HEK293T (cell line): ENCODE measurements at regions not wholly inside any gene's neighbourhood (a gene's known extent, or its start where the extent isn't known, plus 50 kb on each side); places are given as distances from the start of the nearest gene placed in this dataset.

Source experiments
- ARNT ChIP-seq: fragments of 450-650 bp; IDR thresholded peaks from 2 replicates; pipeline ENCODE4 v1.6.1; 2017; ENCODE audit warnings: mild to moderate bottlenecking
- BHLHE40 ChIP-seq: fragments of 450-650 bp; IDR thresholded peaks from 2 replicates; pipeline ENCODE4 v1.6.1; 2016; ENCODE audit warnings: mild to moderate bottlenecking, moderate library complexity, borderline replicate concordance
- ELF4 ChIP-seq: fragments of 450-650 bp; IDR thresholded peaks from 2 replicates; pipeline ENCODE4 v1.6.1; 2017; ENCODE audit warnings: antibody characterized with exemption
- FOXA1 ChIP-seq: fragments of 450-650 bp; IDR thresholded peaks from 2 replicates; pipeline ENCODE4 v1.6.1; 2016; ENCODE audit warnings: mild to moderate bottlenecking
- FOXK2 ChIP-seq: fragments of 450-650 bp; IDR thresholded peaks from 2 replicates; pipeline ENCODE4 v1.6.1; 2016; ENCODE audit warnings: mild to moderate bottlenecking
- FOXM1 ChIP-seq: fragments of 450-650 bp; IDR thresholded peaks from 2 replicates; pipeline ENCODE4 v1.6.1; 2017; ENCODE audit warnings: mild to moderate bottlenecking, borderline replicate concordance
- HDGF ChIP-seq: fragments of 450-650 bp; IDR thresholded peaks from 2 replicates; pipeline ENCODE4 v1.6.1; 2017; ENCODE audit warnings: antibody characterized with exemption, borderline replicate concordance
- L3MBTL2 ChIP-seq: fragments of 450-650 bp; conservative IDR thresholded peaks from 2 replicates; pipeline ENCODE4 v1.6.1; 2016; ENCODE audit warnings: mild to moderate bottlenecking
- NFRKB ChIP-seq: fragments of 450-650 bp; IDR thresholded peaks from 2 replicates; pipeline ENCODE4 v1.6.1; 2016; ENCODE audit warnings: mild to moderate bottlenecking, moderate library complexity
- PKNOX1 ChIP-seq: fragments of 450-650 bp; IDR thresholded peaks from 2 replicates; pipeline ENCODE4 v1.6.1; 2016
- SP1 ChIP-seq: fragments of 450-650 bp; IDR thresholded peaks from 2 replicates; pipeline ENCODE4 v1.6.1; 2017
- SUZ12 ChIP-seq: fragments of 450-650 bp; IDR thresholded peaks from 2 replicates; pipeline ENCODE4 v1.6.1; 2016; ENCODE audit warnings: mild to moderate bottlenecking
- TARDBP ChIP-seq: fragments of 450-650 bp; IDR thresholded peaks from 2 replicates; pipeline ENCODE4 v1.6.1; 2016
- ZNF384 ChIP-seq: fragments of 450-650 bp; IDR thresholded peaks from 2 replicates; pipeline ENCODE4 v1.6.1; 2016

- TF ChIP-seq ELF4 (no peak), ARNT (no peak), FOXM1 (no peak), NFRKB (no peak), FOXK2 (no peak), SP1 (no peak), L3MBTL2 (no peak), PKNOX1 (no peak), TARDBP (no peak), HDGF (no peak), BHLHE40 (no peak), SUZ12 (no peak), ZNF384 (no peak), FOXA1 (no peak)
Observed at GRCh38 chr5:30523061-30523460, 670.4 kb upstream of the CDH6 start.
